ENCODE measurements at regions not wholly inside any gene's neighbourhood (a gene's known extent, or its start where the extent isn't known, plus 50 kb on each side); places are given as distances from the start of the nearest gene placed in this dataset.

GRCh38 chr13:95440441-95441088, 112.0 kb upstream of the CLDN10 start:
- DNase-seq (no peak), ATAC-seq (no peak)
- intact Hi-C loops (cut with micrococcal nuclease), result no loop called here

- ATAC-seq (no peak), DNase-seq (no peak)
- intact Hi-C loops (cut with micrococcal nuclease), result no loop called here
Measured at GRCh38 chr13:95441326-95441725, 111.2 kb upstream of the CLDN10 start.

GRCh38 chr13:95444006-95444730, 108.4 kb upstream of the CLDN10 start:
- intact Hi-C loops (cut with micrococcal nuclease), result no loop called here
- DNase-seq (no peak), ATAC-seq (no peak)

- ATAC-seq (no peak), DNase-seq (no peak)
- intact Hi-C loops (cut with micrococcal nuclease), result no loop called here
Measured at GRCh38 chr13:95445131-95445530, 107.4 kb upstream of the CLDN10 start.

- no peak for ATAC-seq
- no peak for DNase-seq
- intact Hi-C loops (cut with micrococcal nuclease), result no loop called here
Measured at GRCh38 chr13:95447814-95448213, 104.7 kb upstream of the CLDN10 start.

GRCh38 chr13:95451656-95452055, 100.9 kb upstream of the CLDN10 start:
- DNase-seq (no peak), ATAC-seq (no peak)
- intact Hi-C loops (cut with micrococcal nuclease), result no loop called here

- intact Hi-C loops (cut with micrococcal nuclease), result no loop called here
- ATAC-seq, result no peak
Measured at GRCh38 chr13:95452375-95452774, 100.1 kb upstream of the CLDN10 start.

GRCh38 chr13:95455782-95456181, 96.7 kb upstream of the CLDN10 start:
- intact Hi-C loops (cut with micrococcal nuclease), result no loop called here
- ATAC-seq (no peak), DNase-seq (no peak)

More at GRCh38 chr13:95452375-95452774, 100.1 kb upstream of the CLDN10 start:
- DNase-seq, result no peak

- no peak for ATAC-seq
- no peak for DNase-seq
- intact Hi-C loops (cut with micrococcal nuclease), result no loop called here
Measured at GRCh38 chr13:95456815-95457214, 95.7 kb upstream of the CLDN10 start.

GRCh38 chr13:95457294-95457693, 95.2 kb upstream of the CLDN10 start:
- DNase-seq (no peak), ATAC-seq (no peak)
- intact Hi-C loops (cut with micrococcal nuclease), result no loop called here

- ATAC-seq (no peak), DNase-seq (no peak)
- intact Hi-C loops (cut with micrococcal nuclease), result no loop called here
Measured at GRCh38 chr13:95462801-95463200, 89.7 kb upstream of the CLDN10 start.

- ATAC-seq, result no peak
- no peak for DNase-seq
- intact Hi-C loops (cut with micrococcal nuclease), result no loop called here
Measured at GRCh38 chr13:95463531-95463930, 89.0 kb upstream of the CLDN10 start.

- intact Hi-C loops (cut with micrococcal nuclease), result no loop called here
- DNase-seq, result no peak
- ATAC-seq, result no peak
Measured at GRCh38 chr13:95470574-95471366, 81.8 kb upstream of the CLDN10 start.

- intact Hi-C loops (cut with micrococcal nuclease), result no loop called here
- ATAC-seq, result no peak
- DNase-seq, result no peak
Measured at GRCh38 chr13:95471960-95472359, 80.6 kb upstream of the CLDN10 start.

- no peak for DNase-seq
- intact Hi-C loops (cut with micrococcal nuclease), result no loop called here
Measured at GRCh38 chr13:95474992-95475391, 77.5 kb upstream of the CLDN10 start.

GRCh38 chr13:95477187-95477586, 75.3 kb upstream of the CLDN10 start:
- no peak for DNase-seq
- intact Hi-C loops (cut with micrococcal nuclease), result no loop called here
- ATAC-seq, result no peak

More at GRCh38 chr13:95474992-95475391, 77.5 kb upstream of the CLDN10 start:
- no peak for ATAC-seq

- intact Hi-C loops (cut with micrococcal nuclease), result no loop called here
- DNase-seq (no peak), ATAC-seq (no peak)
Measured at GRCh38 chr13:95479731-95480130, 72.8 kb upstream of the CLDN10 start.

- DNase-seq (no peak), ATAC-seq (peak; percentile 56)
- intact Hi-C loops (cut with micrococcal nuclease), result no loop called here
Measured at GRCh38 chr13:95480131-95480545, 72.4 kb upstream of the CLDN10 start.

- DNase-seq (no peak), ATAC-seq (no peak)
- intact Hi-C loops (cut with micrococcal nuclease), result no loop called here
Measured at GRCh38 chr13:95480791-95481780, 71.4 kb upstream of the CLDN10 start.
